AG08396 (cell line): ENCODE measurements at regions not wholly inside any gene's neighbourhood (a gene's known extent, or its start where the extent isn't known, plus 50 kb on each side); places are given as distances from the start of the nearest gene placed in this dataset.

Experiments used
- DNase-seq: peaks from one replicate; pipeline ENCODE4 v3.0.0; 2012; ENCODE audit warnings: low spot score, mixed read lengths

- peak; percentile 53 for DNase-seq
These were observed 115.1 kb upstream of the GPC1 start for GRCh38 chr2:240320204-240320993.

- no peak for DNase-seq
These were observed 113.1 kb upstream of the GPC1 start for GRCh38 chr2:240322231-240322955.

- DNase-seq, result no peak
These were observed 112.5 kb upstream of the GPC1 start for GRCh38 chr2:240322991-240323390.

GRCh38 chr2:240323601-240324291 lies 111.7 kb upstream of the GPC1 start:
- no peak for DNase-seq

- no peak for DNase-seq
These were observed 111.0 kb upstream of the GPC1 start for GRCh38 chr2:240324312-240325015.

- no peak for DNase-seq
These were observed 110.2 kb upstream of the GPC1 start for GRCh38 chr2:240325016-240326007.

GRCh38 chr2:240326246-240326645 lies 109.2 kb upstream of the GPC1 start:
- no peak for DNase-seq

GRCh38 chr2:240326886-240327285 lies 108.6 kb upstream of the GPC1 start:
- no peak for DNase-seq

- DNase-seq, result no peak
These were observed 107.9 kb upstream of the GPC1 start for GRCh38 chr2:240327566-240327965.

- no peak for DNase-seq
These were observed 106.9 kb upstream of the GPC1 start for GRCh38 chr2:240328526-240328925.

GRCh38 chr2:240329116-240329665 lies 106.3 kb upstream of the GPC1 start:
- DNase-seq, result no peak

- no peak for DNase-seq
These were observed 105.7 kb upstream of the GPC1 start for GRCh38 chr2:240329778-240330177.

- no peak for DNase-seq
These were observed 101.5 kb upstream of the GPC1 start for GRCh38 chr2:240333985-240334384.

- DNase-seq, result no peak
These were observed 100.4 kb upstream of the GPC1 start for GRCh38 chr2:240335061-240335460.

- DNase-seq, result no peak
These were observed 98.5 kb upstream of the GPC1 start for GRCh38 chr2:240336820-240337427.

GRCh38 chr2:240338274-240338673 lies 97.2 kb upstream of the GPC1 start:
- DNase-seq, result no peak

- no peak for DNase-seq
These were observed 95.8 kb upstream of the GPC1 start for GRCh38 chr2:240339411-240340360.

GRCh38 chr2:240340361-240340761 lies 95.1 kb upstream of the GPC1 start:
- no peak for DNase-seq

GRCh38 chr2:240341064-240341463 lies 94.4 kb upstream of the GPC1 start:
- no peak for DNase-seq
